ENCODE measurements at regions not wholly inside any gene's neighbourhood (a gene's known extent, or its start where the extent isn't known, plus 50 kb on each side); places are given as distances from the start of the nearest gene placed in this dataset.

DNA sequence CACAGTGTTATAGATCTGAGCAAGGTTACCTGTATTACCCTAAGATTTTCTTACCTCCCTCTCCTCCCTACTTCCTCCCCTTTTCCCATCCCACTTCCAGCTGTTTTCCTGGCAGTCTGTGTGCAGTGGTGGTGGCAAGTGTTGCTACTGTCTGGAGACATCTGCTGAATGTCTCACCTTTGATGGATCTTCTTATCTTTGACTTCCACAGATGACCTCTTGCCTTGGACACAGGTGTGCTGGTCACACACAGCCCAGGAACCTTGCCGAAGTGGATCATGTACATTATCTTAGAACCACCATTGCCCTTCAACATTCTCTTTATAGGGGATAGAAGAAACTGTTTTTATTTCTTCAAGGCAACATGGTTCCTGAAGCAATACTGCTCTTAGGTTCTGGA lies 245.1 kb downstream of the UTP18 start:
- ATAC-seq (ENCODE audit: insufficient read depth, low FRiP score) (no peak), DNase-seq (no peak)
- no peaks in the 10 kb centered on the region for H3K4me1 ChIP-seq (ENCODE audit: control insufficient read depth in 5 of 5, insufficient read depth in 5 of 5, low read length in 5 of 5)
- H3K36me3 ChIP-seq (ENCODE audit: control insufficient read depth in 4 of 4, insufficient read depth in 4 of 4, low read length in 4 of 4): no peaks in the 10 kb centered on the region
- no peaks in the 10 kb centered on the region for H3K27me3 ChIP-seq (ENCODE audit: control insufficient read depth in 3 of 3, insufficient read depth in 3 of 3, low read length in 2 of 3)
- 88 to 89% methylated on average over 1 of the region's 1 CpG for WGBS, 2 donors
- no peak overlapping the region for H3K27ac ChIP-seq (ENCODE audit: low read depth in 1 of 2, low read length in 1 of 2)
- H3K4me3 ChIP-seq: no peak overlapping the region
- TF ChIP-seq, protein P1, sequence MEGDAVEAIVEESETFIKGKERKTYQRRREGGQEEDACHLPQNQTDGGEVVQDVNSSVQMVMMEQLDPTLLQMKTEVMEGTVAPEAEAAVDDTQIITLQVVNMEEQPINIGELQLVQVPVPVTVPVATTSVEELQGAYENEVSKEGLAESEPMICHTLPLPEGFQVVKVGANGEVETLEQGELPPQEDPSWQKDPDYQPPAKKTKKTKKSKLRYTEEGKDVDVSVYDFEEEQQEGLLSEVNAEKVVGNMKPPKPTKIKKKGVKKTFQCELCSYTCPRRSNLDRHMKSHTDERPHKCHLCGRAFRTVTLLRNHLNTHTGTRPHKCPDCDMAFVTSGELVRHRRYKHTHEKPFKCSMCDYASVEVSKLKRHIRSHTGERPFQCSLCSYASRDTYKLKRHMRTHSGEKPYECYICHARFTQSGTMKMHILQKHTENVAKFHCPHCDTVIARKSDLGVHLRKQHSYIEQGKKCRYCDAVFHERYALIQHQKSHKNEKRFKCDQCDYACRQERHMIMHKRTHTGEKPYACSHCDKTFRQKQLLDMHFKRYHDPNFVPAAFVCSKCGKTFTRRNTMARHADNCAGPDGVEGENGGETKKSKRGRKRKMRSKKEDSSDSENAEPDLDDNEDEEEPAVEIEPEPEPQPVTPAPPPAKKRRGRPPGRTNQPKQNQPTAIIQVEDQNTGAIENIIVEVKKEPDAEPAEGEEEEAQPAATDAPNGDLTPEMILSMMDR (IDR thresholded peaks at IDR 0.05; ENCODE audit: control extremely low read depth, extremely low read depth): no peak
- no peak overlapping the region for H3K9ac ChIP-seq (ENCODE audit: insufficient read depth in 1 of 2, low read length in 2 of 2)
- peaks cover 0 to 2% (median 0%) of the 10 kb centered on the region in 4 donors for H3K9me3 ChIP-seq (ENCODE audit: control insufficient read depth in 4 of 4, insufficient read depth in 3 of 4, low read length in 3 of 4)

DNA sequence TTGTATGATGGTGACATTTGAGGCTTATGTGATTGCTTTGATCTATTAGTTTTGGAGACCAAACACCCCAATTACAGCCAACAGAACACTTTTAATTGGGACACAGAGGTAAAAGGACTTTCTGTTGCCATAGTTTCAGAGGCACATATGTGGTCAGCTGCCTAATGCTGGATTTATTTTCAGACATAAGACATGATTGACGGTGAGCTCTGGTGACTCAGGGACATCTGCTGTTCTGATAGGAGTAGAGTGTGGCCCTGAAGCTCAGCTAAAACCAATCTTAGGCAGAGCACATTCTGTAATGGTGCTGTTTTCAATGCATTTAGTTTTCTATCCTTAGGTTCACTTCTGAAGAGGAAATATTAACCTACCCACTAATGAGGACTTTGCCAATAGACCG lies 247.1 kb downstream of the UTP18 start:
- Histone ChIP-seq H3K27me3 (ENCODE audit: control insufficient read depth in 3 of 3, insufficient read depth in 3 of 3, low read length in 2 of 3) (no peaks in the 10 kb centered on the region), H3K4me3 (no peak overlapping the region), H3K36me3 (ENCODE audit: control insufficient read depth in 4 of 4, insufficient read depth in 4 of 4, low read length in 4 of 4) (no peaks in the 10 kb centered on the region), H3K27ac (ENCODE audit: low read depth in 1 of 2, low read length in 1 of 2) (no peak overlapping the region), H3K9ac (ENCODE audit: insufficient read depth in 1 of 2, low read length in 2 of 2) (no peak overlapping the region), H3K9me3 (ENCODE audit: control insufficient read depth in 4 of 4, insufficient read depth in 3 of 4, low read length in 3 of 4) (peaks cover 0 to 2% (median 0%) of the 10 kb centered on the region in 4 donors), H3K4me1 (ENCODE audit: control insufficient read depth in 5 of 5, insufficient read depth in 5 of 5, low read length in 5 of 5) (no peaks in the 10 kb centered on the region)
- TF ChIP-seq, protein P1 (IDR thresholded peaks at IDR 0.05; ENCODE audit: control extremely low read depth, extremely low read depth): no peak
- no peak for ATAC-seq (ENCODE audit: insufficient read depth, low FRiP score)
- WGBS, 2 donors: 74 to 90% methylated on average over 2 of the region's 2 CpGs
- no peak for DNase-seq

DNA sequence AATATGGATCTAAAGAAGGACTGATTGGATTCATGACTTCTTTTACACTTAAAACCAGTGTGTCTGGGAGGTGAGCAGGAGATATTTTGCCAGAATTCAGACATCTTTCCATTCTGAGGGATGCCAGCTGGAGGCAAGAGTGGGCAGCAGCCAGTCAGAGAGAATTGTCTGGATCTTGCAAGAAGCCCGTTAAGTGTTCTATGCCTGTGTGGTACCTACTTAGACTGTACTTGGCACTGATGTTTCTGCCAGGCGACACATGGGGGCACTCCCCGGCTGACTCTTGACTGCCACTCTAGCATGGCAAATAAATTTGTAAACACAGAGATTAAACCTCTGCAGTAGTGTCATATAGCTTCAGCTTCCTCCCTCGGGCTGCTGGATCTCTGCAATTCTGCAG lies 247.7 kb downstream of the UTP18 start:
- ATAC-seq (ENCODE audit: insufficient read depth, low FRiP score) (no peak), DNase-seq (no peak)
- 68 to 83% methylated on average over 4 of the region's 4 CpGs for WGBS, 2 donors
- no peak overlapping the region for H3K27ac ChIP-seq (ENCODE audit: low read depth in 1 of 2, low read length in 1 of 2)
- H3K27me3 ChIP-seq (ENCODE audit: control insufficient read depth in 3 of 3, insufficient read depth in 3 of 3, low read length in 2 of 3): no peaks in the 10 kb centered on the region
- no peaks in the 10 kb centered on the region for H3K36me3 ChIP-seq (ENCODE audit: control insufficient read depth in 4 of 4, insufficient read depth in 4 of 4, low read length in 4 of 4)
- TF ChIP-seq, protein P1 (IDR thresholded peaks at IDR 0.05; ENCODE audit: control extremely low read depth, extremely low read depth): no peak
- no peaks in the 10 kb centered on the region for H3K4me1 ChIP-seq (ENCODE audit: control insufficient read depth in 5 of 5, insufficient read depth in 5 of 5, low read length in 5 of 5)
- H3K9ac ChIP-seq (ENCODE audit: insufficient read depth in 1 of 2, low read length in 2 of 2): no peak overlapping the region
- H3K4me3 ChIP-seq: no peak overlapping the region
- H3K9me3 ChIP-seq (ENCODE audit: control insufficient read depth in 4 of 4, insufficient read depth in 3 of 4, low read length in 3 of 4): peaks cover 0 to 2% (median 0%) of the 10 kb centered on the region in 4 donors

DNA sequence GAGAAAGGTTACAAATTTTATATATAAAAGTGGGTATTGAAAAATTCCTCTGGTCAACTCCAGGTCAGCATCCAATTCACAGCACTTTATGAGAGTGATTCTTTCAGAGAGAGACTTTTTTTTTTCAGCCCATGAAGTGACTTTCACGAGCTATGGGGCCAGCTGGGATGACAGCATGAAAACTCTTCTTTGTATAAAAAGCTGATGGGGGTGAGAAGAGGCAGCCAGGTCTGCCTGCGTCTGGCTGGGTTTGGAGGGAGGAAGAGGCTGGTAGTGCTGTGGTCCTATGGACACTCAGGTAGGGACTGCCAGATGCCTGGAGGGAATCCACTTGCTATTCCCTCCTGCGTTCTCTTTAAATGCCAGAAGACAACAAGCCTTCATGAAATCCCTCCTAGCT lies 250.6 kb downstream of the UTP18 start:
- no peaks in the 10 kb centered on the region for H3K36me3 ChIP-seq (ENCODE audit: control insufficient read depth in 4 of 4, insufficient read depth in 4 of 4, low read length in 4 of 4)
- DNase-seq (no peak), ATAC-seq (ENCODE audit: insufficient read depth, low FRiP score) (no peak)
- no peak overlapping the region for H3K4me3 ChIP-seq
- H3K27ac ChIP-seq (ENCODE audit: low read depth in 1 of 2, low read length in 1 of 2): no peak overlapping the region
- 74 to 84% methylated on average over 3 of the region's 3 CpGs for WGBS, 2 donors
- H3K27me3 ChIP-seq (ENCODE audit: control insufficient read depth in 3 of 3, insufficient read depth in 3 of 3, low read length in 2 of 3): no peaks in the 10 kb centered on the region
- TF ChIP-seq, protein P1 (IDR thresholded peaks at IDR 0.05; ENCODE audit: control extremely low read depth, extremely low read depth): no peak
- no peaks in the 10 kb centered on the region for H3K9me3 ChIP-seq (ENCODE audit: control insufficient read depth in 4 of 4, insufficient read depth in 3 of 4, low read length in 3 of 4)
- H3K4me1 ChIP-seq (ENCODE audit: control insufficient read depth in 5 of 5, insufficient read depth in 5 of 5, low read length in 5 of 5): no peaks in the 10 kb centered on the region
- no peak overlapping the region for H3K9ac ChIP-seq (ENCODE audit: insufficient read depth in 1 of 2, low read length in 2 of 2)

Data from lung (tissue), 11 donors.